Aorta (tissue), 5 donors: ENCODE measurements at regions not wholly inside any gene's neighbourhood (a gene's known extent, or its start where the extent isn't known, plus 50 kb on each side); places are given as distances from the start of the nearest gene placed in this dataset.

Experiments
- ATAC-seq: fragments of 200-7000 bp; cut with Tn5 transposase; one replicate; pipeline ENCODE4 v1.9.1; 2022; ENCODE audit warnings: moderate library complexity; ENCODE audit not compliant: low FRiP score
- DNase-seq, 2 donors: peaks; one replicate each; pipeline ENCODE4 v3.0.0-alpha.2; 2020
- H3K27ac ChIP-seq, 2 donors: one replicate each; pipeline ENCODE4 v1.5.1; 2013; ENCODE audit warnings: low read length in 2 of 2, mild to moderate bottlenecking in 2 of 2, moderate library complexity in 2 of 2, control low read depth in 1 of 2, inconsistent platforms in 1 of 2, low read depth in 1 of 2
- H3K27me3 ChIP-seq, 2 donors: one replicate each; pipeline ENCODE4 v1.6.1; 2013; ENCODE audit warnings: control low read depth in 1 of 2, low read length in 1 of 2, mild to moderate bottlenecking in 1 of 2, moderate library complexity in 1 of 2; ENCODE audit not compliant: insufficient read depth in 2 of 2, control insufficient read depth in 1 of 2
- H3K36me3 ChIP-seq, 2 donors: one replicate each; pipeline ENCODE4 v1.6.1; 2013; ENCODE audit warnings: control low read depth in 1 of 2, low read length in 1 of 2, mild to moderate bottlenecking in 1 of 2; ENCODE audit not compliant: insufficient read depth in 2 of 2, control insufficient read depth in 1 of 2
- H3K4me1 ChIP-seq, 2 donors: one replicate each; pipeline ENCODE4 v1.6.1; 2013; ENCODE audit warnings: low read length in 2 of 2, control low read depth in 1 of 2, mild to moderate bottlenecking in 1 of 2, moderate library complexity in 1 of 2; ENCODE audit not compliant: insufficient read depth in 2 of 2, control insufficient read depth in 1 of 2
- H3K4me3 ChIP-seq, 2 donors: one replicate each; pipeline ENCODE4 v1.5.1; 2013; ENCODE audit warnings: low read length in 2 of 2, control low read depth in 1 of 2, mild to moderate bottlenecking in 1 of 2
- H3K9me3 ChIP-seq: one replicate; pipeline ENCODE4 v1.6.1; 2013; ENCODE audit warnings: mild to moderate bottlenecking, low read length; ENCODE audit not compliant: control insufficient read depth
- WGBS, 2 donors: extraction: QIAGEN DNeasy Blood & Tissue Kit; methylation state at CpG; one replicate each; pipeline ENCODE4 v1.1.7; 2013; 5-methylcytosine and 5-hydroxymethylcytosine counted together
- intact Hi-C, 2 donors: fragments of 100-400 bp; cut with DNase I; formaldehyde crosslinking; loops; one replicate each; pipeline versions ENCODE4 v1.14.2 to v1.15.0; 2022
- donor health status: healthy with polysubstance abuse.
- donor health status: Bipolar disorder and iron deficiency.
- donor health status: DM: no; HTN: no; CAD: no.
- donor health status: DM: no; HTN: no; CAD: no.
- donor health status: DM: yes; HTN: yes; CAD: no.

GRCh38 chr3:104805508-104805907, 561.2 kb upstream of the ALCAM start:
- WGBS, 2 donors = 74 to 78% methylated on average over 5 of the region's 5 CpGs
- H3K4me1 ChIP-seq = no peaks in the 10 kb centered on the region
- H3K27me3 ChIP-seq = no peaks in the 10 kb centered on the region
- no peak overlapping the region for H3K4me3 ChIP-seq
- DNase-seq (no peak), ATAC-seq (no peak)
- no peak overlapping the region for H3K27ac ChIP-seq
- no peaks in the 10 kb centered on the region for H3K9me3 ChIP-seq
- intact Hi-C loops = no loop called here
- no peaks in the 10 kb centered on the region for H3K36me3 ChIP-seq

GRCh38 chr3:104810896-104811295, 555.8 kb upstream of the ALCAM start:
- Histone ChIP-seq H3K4me1 (no peaks in the 10 kb centered on the region), H3K36me3 (no peaks in the 10 kb centered on the region), H3K9me3 (peaks cover 2% of the 10 kb centered on the region), H3K4me3 (no peak overlapping the region), H3K27ac (no peak overlapping the region), H3K27me3 (no peaks in the 10 kb centered on the region)
- DNase-seq = no peak
- intact Hi-C loops = no loop called here
- ATAC-seq = no peak
- 80 to 90% methylated on average over 1 of the region's 1 CpG for WGBS, 2 donors

- Histone ChIP-seq H3K27ac (no peak overlapping the region), H3K9me3 (peaks cover 3% of the 10 kb centered on the region), H3K4me1 (no peaks in the 10 kb centered on the region), H3K27me3 (peaks cover 0 to 2% of the 10 kb centered on the region in 2 donors), H3K36me3 (no peaks in the 10 kb centered on the region), H3K4me3 (no peak overlapping the region)
- intact Hi-C loops = no loop called here
- WGBS, 2 donors = 59 to 63% methylated on average over 2 of the region's 2 CpGs
- DNase-seq (no peak), ATAC-seq (no peak)
Observed at GRCh38 chr3:104816008-104816407, 550.7 kb upstream of the ALCAM start.

GRCh38 chr3:104816716-104817115, 550.0 kb upstream of the ALCAM start:
- no peak for ATAC-seq
- WGBS, 2 donors = 78 to 79% methylated on average over 1 of the region's 1 CpG
- no peak for DNase-seq
- H3K4me3 ChIP-seq = no peak overlapping the region
- intact Hi-C loops = no loop called here
- peaks cover 0 to 2% of the 10 kb centered on the region in 2 donors for H3K27me3 ChIP-seq
- no peaks in the 10 kb centered on the region for H3K4me1 ChIP-seq
- H3K36me3 ChIP-seq = no peaks in the 10 kb centered on the region
- H3K27ac ChIP-seq = no peak overlapping the region
- peaks cover 4% of the 10 kb centered on the region for H3K9me3 ChIP-seq

- Histone ChIP-seq H3K9me3 (peaks cover 9% of the 10 kb centered on the region), H3K4me3 (no peak overlapping the region), H3K27ac (no peak overlapping the region), H3K27me3 (peaks cover 0 to 2% of the 10 kb centered on the region in 2 donors), H3K4me1 (no peaks in the 10 kb centered on the region), H3K36me3 (no peaks in the 10 kb centered on the region)
- intact Hi-C loops = no loop called here
- WGBS, 2 donors = 48 to 49% methylated on average over 2 of the region's 2 CpGs
- no peak for DNase-seq
- no peak for ATAC-seq
Observed at GRCh38 chr3:104819333-104819732, 547.4 kb upstream of the ALCAM start.

- Histone ChIP-seq H3K36me3 (no peaks in the 10 kb centered on the region), H3K4me3 (no peak overlapping the region), H3K4me1 (no peaks in the 10 kb centered on the region), H3K27ac (no peak overlapping the region), H3K27me3 (peaks cover 0 to 2% of the 10 kb centered on the region in 2 donors), H3K9me3 (peaks cover 9% of the 10 kb centered on the region)
- intact Hi-C loops = no loop called here
- DNase-seq = no peak
- ATAC-seq = no peak
- WGBS, 2 donors = 87 to 95% methylated on average over 1 of the region's 1 CpG
Observed at GRCh38 chr3:104820959-104821358, 545.8 kb upstream of the ALCAM start.

- no peaks in the 10 kb centered on the region for H3K36me3 ChIP-seq
- no peaks in the 10 kb centered on the region for H3K4me1 ChIP-seq
- no peak overlapping the region for H3K4me3 ChIP-seq
- WGBS, 2 donors = 71 to 81% methylated on average over 1 of the region's 1 CpG
- ATAC-seq = no peak
- no peak for DNase-seq
- intact Hi-C loops = no loop called here
- H3K27me3 ChIP-seq = peaks cover 0 to 2% of the 10 kb centered on the region in 2 donors
- H3K27ac ChIP-seq = no peak overlapping the region
- peaks cover 9% of the 10 kb centered on the region for H3K9me3 ChIP-seq
Observed at GRCh38 chr3:104825116-104825515, 541.6 kb upstream of the ALCAM start.

GRCh38 chr3:104831071-104831470, 535.6 kb upstream of the ALCAM start:
- Histone ChIP-seq H3K4me1 (no peaks in the 10 kb centered on the region), H3K4me3 (no peak overlapping the region), H3K27me3 (no peaks in the 10 kb centered on the region), H3K27ac (no peak overlapping the region), H3K36me3 (no peaks in the 10 kb centered on the region), H3K9me3 (no peaks in the 10 kb centered on the region)
- DNase-seq (no peak), ATAC-seq (no peak)
- 2 to 6% methylated on average over 2 of the region's 2 CpGs for WGBS, 2 donors
- intact Hi-C loops = no loop called here

- no peaks in the 10 kb centered on the region for H3K4me1 ChIP-seq
- H3K4me3 ChIP-seq = no peak overlapping the region
- no peaks in the 10 kb centered on the region for H3K36me3 ChIP-seq
- DNase-seq = no peak
- no peaks in the 10 kb centered on the region for H3K27me3 ChIP-seq
- intact Hi-C loops = no loop called here
- no peaks in the 10 kb centered on the region for H3K9me3 ChIP-seq
- no peak overlapping the region for H3K27ac ChIP-seq
- ATAC-seq = no peak
Observed at GRCh38 chr3:104832530-104832929, 534.2 kb upstream of the ALCAM start.
